HL-60 (cell line): ENCODE measurements at regions not wholly inside any gene's neighbourhood (a gene's known extent, or its start where the extent isn't known, plus 50 kb on each side); places are given as distances from the start of the nearest gene placed in this dataset.

ENCODE experiments used
- DNase-seq, 2 experiments: peaks; one replicate each; pipeline ENCODE4 v3.0.0-alpha.2; 2010 to 2020; ENCODE audit warnings: low read depth in 1 of 2, low spot score in 1 of 2
- H3K27ac ChIP-seq: fragments of 250-450 bp; sonication (Bioruptor Pico); replicated peaks from 2 replicates; pipeline ENCODE4 v1.5.1; 2020; ENCODE audit warnings: mild to moderate bottlenecking, moderate library complexity
- H3K27me3 ChIP-seq: fragments of 250-450 bp; sonication (Bioruptor Pico); 2 replicates; pipeline ENCODE4 v1.5.1; 2021; ENCODE audit warnings: mild to moderate bottlenecking, moderate library complexity; ENCODE audit not compliant: insufficient read depth, poor library complexity, severe bottlenecking
- H3K4me3 ChIP-seq: replicated peaks from 2 replicates; pipeline ENCODE4 v1.5.1; 2011; ENCODE audit warnings: mild to moderate bottlenecking, control low read depth, low read length; ENCODE audit not compliant: insufficient read depth
- GABPA ChIP-seq: IDR thresholded peaks from 2 replicates; pipeline ENCODE4 v1.6.1; 2012; ENCODE audit warnings: low read depth
- POLR2AphosphoS5 ChIP-seq: IDR thresholded peaks from 2 replicates; pipeline ENCODE4 v1.6.1; 2012; ENCODE audit warnings: low read depth
- SPI1 ChIP-seq: IDR thresholded peaks from 2 replicates; pipeline ENCODE4 v1.6.1; 2012; ENCODE audit warnings: low read depth, mild to moderate bottlenecking, borderline replicate concordance
- TF ChIP-seq, protein P1 (sequence below): IDR thresholded peaks from 2 replicates; pipeline ENCODE4 v1.6.1; 2012; ENCODE audit warnings: low read depth; ENCODE audit not compliant: insufficient replicate concordance
- TF ChIP-seq, protein P2 (sequence below): IDR thresholded peaks from one replicate; pipeline ENCODE4 v1.5.1; 2011; ENCODE audit warnings: low read length, control low read depth, inconsistent platforms; ENCODE audit not compliant: insufficient read depth

DNA sequence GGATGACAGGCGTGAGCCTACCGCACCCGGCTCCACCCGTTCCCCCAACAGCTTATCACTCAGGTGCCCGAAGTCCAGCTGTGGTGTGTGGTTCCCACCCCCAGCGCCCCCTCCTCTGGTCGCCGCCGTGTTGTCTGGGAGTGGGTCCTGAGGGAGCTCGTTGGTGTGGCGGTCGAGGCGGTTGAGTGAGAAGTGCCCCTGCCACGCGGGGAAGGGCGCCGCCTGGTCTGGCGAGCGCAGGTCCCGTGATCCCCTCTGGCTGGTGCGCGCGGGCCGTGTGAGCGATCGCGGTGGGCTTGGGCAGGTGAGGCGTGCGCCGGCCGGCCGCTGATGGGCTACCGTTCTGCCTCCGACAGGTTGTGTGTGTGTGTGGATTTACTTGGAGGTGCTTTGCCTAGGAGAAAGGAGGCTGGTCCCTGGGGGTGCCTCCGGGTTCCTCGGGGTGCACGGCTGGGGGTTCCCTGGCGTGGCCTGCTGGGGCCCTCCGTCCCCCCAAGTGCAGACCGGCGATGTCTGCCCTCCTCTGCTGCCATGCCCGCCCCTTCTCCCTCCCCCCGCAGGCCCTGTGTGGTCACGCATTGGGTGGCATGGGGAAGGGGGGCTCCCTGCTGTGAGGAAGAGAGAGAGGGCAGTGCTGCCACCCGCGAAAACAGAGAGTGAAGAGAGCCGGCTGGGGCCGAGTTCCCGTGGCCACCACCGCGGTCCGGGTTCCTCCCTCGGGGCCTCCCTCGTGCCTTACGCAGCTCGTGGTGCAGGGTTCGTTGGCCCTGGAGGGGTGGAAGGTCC lies 336.0 kb upstream of the DEFB115 start:
- Histone ChIP-seq H3K27ac (no peak overlapping the region), H3K4me3 (no peak overlapping the region), H3K27me3 (no peaks in the 10 kb centered on the region)
- no peak for TF ChIP-seq POLR2AphosphoS5
- TF ChIP-seq, protein P1, sequence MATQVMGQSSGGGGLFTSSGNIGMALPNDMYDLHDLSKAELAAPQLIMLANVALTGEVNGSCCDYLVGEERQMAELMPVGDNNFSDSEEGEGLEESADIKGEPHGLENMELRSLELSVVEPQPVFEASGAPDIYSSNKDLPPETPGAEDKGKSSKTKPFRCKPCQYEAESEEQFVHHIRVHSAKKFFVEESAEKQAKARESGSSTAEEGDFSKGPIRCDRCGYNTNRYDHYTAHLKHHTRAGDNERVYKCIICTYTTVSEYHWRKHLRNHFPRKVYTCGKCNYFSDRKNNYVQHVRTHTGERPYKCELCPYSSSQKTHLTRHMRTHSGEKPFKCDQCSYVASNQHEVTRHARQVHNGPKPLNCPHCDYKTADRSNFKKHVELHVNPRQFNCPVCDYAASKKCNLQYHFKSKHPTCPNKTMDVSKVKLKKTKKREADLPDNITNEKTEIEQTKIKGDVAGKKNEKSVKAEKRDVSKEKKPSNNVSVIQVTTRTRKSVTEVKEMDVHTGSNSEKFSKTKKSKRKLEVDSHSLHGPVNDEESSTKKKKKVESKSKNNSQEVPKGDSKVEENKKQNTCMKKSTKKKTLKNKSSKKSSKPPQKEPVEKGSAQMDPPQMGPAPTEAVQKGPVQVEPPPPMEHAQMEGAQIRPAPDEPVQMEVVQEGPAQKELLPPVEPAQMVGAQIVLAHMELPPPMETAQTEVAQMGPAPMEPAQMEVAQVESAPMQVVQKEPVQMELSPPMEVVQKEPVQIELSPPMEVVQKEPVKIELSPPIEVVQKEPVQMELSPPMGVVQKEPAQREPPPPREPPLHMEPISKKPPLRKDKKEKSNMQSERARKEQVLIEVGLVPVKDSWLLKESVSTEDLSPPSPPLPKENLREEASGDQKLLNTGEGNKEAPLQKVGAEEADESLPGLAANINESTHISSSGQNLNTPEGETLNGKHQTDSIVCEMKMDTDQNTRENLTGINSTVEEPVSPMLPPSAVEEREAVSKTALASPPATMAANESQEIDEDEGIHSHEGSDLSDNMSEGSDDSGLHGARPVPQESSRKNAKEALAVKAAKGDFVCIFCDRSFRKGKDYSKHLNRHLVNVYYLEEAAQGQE: no peak
- TF ChIP-seq, protein P2, sequence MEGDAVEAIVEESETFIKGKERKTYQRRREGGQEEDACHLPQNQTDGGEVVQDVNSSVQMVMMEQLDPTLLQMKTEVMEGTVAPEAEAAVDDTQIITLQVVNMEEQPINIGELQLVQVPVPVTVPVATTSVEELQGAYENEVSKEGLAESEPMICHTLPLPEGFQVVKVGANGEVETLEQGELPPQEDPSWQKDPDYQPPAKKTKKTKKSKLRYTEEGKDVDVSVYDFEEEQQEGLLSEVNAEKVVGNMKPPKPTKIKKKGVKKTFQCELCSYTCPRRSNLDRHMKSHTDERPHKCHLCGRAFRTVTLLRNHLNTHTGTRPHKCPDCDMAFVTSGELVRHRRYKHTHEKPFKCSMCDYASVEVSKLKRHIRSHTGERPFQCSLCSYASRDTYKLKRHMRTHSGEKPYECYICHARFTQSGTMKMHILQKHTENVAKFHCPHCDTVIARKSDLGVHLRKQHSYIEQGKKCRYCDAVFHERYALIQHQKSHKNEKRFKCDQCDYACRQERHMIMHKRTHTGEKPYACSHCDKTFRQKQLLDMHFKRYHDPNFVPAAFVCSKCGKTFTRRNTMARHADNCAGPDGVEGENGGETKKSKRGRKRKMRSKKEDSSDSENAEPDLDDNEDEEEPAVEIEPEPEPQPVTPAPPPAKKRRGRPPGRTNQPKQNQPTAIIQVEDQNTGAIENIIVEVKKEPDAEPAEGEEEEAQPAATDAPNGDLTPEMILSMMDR: no peak
- no peak for TF ChIP-seq SPI1
- no peak for TF ChIP-seq GABPA
- no peak for DNase-seq

DNA sequence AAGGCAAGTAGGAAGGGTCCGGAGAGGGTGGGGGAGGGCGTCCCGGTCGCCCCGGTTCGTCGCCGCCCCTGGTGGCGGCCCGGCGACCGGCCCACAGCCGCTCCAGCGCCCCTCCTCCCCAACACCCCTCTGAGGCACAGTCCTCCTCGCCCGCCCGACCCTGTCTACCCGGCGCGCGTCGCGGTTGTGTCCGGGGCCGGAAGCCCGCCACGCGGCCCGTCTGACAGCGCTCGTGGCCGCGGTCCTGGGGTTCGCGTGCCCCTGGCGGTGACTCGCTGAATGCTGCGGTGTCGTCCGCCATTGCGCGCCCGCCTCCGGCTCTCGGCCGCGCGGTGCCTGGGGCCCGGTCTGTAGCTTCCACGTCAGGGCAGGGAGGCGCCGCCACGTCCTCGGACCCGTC lies 335.3 kb upstream of the DEFB115 start:
- no peak for DNase-seq
- no peak for TF ChIP-seq POLR2AphosphoS5
- no peak for TF ChIP-seq SPI1
- TF ChIP-seq, protein P2: no peak
- TF ChIP-seq GABPA: no peak
- TF ChIP-seq, protein P1: no peak
- Histone ChIP-seq H3K27me3 (no peaks in the 10 kb centered on the region), H3K27ac (no peak overlapping the region), H3K4me3 (no peak overlapping the region)

DNA sequence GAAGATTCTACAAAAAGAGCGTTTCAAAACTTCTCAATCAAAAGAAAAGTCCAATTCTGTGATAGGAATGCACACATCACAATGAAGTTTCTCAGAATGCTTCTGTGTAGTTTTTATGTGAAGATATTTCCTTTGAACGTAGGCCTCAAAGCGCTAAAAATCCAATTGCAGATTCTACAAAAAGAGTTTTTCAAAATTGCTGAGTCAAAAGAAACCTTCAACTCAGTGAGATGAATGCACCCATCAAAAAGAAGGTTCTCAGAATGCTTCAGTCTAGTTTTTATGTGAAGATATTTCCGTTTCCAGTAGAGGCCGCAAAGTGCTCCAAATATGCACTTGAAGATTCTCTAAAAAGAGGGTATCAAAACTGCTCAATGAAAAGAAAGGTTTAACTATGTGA lies 319.7 kb upstream of the DEFB115 start:
- H3K27ac ChIP-seq: no peak overlapping the region
- no peaks in the 10 kb centered on the region for H3K27me3 ChIP-seq
- TF ChIP-seq, protein P1: no peak
- no peak for TF ChIP-seq SPI1
- no peak for TF ChIP-seq POLR2AphosphoS5
- no peak for TF ChIP-seq GABPA
- TF ChIP-seq, protein P2: no peak
- no peak overlapping the region for H3K4me3 ChIP-seq
- no peak for DNase-seq
